Thyroid gland (tissue), 4 donors: ENCODE measurements at regions not wholly inside any gene's neighbourhood (a gene's known extent, or its start where the extent isn't known, plus 50 kb on each side); places are given as distances from the start of the nearest gene placed in this dataset.

Experiments
- DNase-seq, 2 donors: peaks; one replicate each; pipeline ENCODE4 v3.0.0-alpha.2; 2019
- H3K27ac ChIP-seq, 3 donors: fragments of 200-600 bp; sonication (generic); 1 replicate in 2 of 3; 2 replicates in 1 of 3; pipeline ENCODE4 v1.5.1; 2016 to 2019; ENCODE audit warnings: mild to moderate bottlenecking in 1 of 3, moderate library complexity in 1 of 3
- H3K27me3 ChIP-seq: fragments of 200-600 bp; sonication (generic); one replicate; pipeline ENCODE4 v1.5.1; 2019
- H3K36me3 ChIP-seq, 2 donors: fragments of 200-600 bp; sonication (generic); one replicate each; pipeline ENCODE4 v1.5.1; 2016 to 2019
- H3K4me1 ChIP-seq, 2 donors: fragments of 200-600 bp; sonication (generic); one replicate each; pipeline ENCODE4 v1.5.1; 2017 to 2019
- H3K4me3 ChIP-seq, 3 donors: fragments of 200-600 bp; sonication (generic); replicated peaks in 1 of 3; 1 replicate in 2 of 3; 2 replicates in 1 of 3; pipeline ENCODE4 v1.5.1; 2016; ENCODE audit warnings: mild to moderate bottlenecking in 1 of 3
- H3K9me3 ChIP-seq: fragments of 200-600 bp; sonication (generic); one replicate; pipeline ENCODE4 v1.5.1; 2017
- CTCF ChIP-seq, 6 experiments: fragments of 200-600 bp in 3 of 6; fragments of 450-650 bp in 3 of 6; sonication (generic) in 3 of 6; IDR thresholded peaks; one replicate each; pipeline ENCODE4 v1.5.1; 2016 to 2019; ENCODE audit warnings: antibody characterized with exemption in 6 of 6, mild to moderate bottlenecking in 2 of 6, inconsistent platforms in 1 of 6, moderate library complexity in 1 of 6
- POLR2A ChIP-seq, 2 donors: fragments of 450-650 bp; IDR thresholded peaks; one replicate each; pipeline ENCODE4 v1.6.1; 2017; ENCODE audit warnings: antibody characterized with exemption in 2 of 2, mild to moderate bottlenecking in 2 of 2, moderate library complexity in 1 of 2
- WGBS, 2 donors: methylation state at CpG; one replicate each; pipeline ENCODE4 v1.1.5; 2017; 5-methylcytosine and 5-hydroxymethylcytosine counted together
- intact Hi-C: fragments of 100-400 bp; cut with DNase I; formaldehyde crosslinking; loops from one replicate; pipeline ENCODE4 v1.15.1; 2023

GRCh38 chr9:109830545-109830944 lies 50.5 kb downstream of the PALM2AKAP2 start:
- TF ChIP-seq POLR2A (IDR thresholded peaks at IDR 0.05) (no peak), CTCF (IDR thresholded peaks at IDR 0.05) (no peak)
- H3K36me3 ChIP-seq = no peaks in the 10 kb centered on the region
- no peak overlapping the region for H3K27ac ChIP-seq
- no peak for DNase-seq
- 96 to 97% methylated on average over 5 of the region's 5 CpGs for WGBS, 2 donors
- H3K27me3 ChIP-seq = no peaks in the 10 kb centered on the region
- no peaks in the 10 kb centered on the region for H3K9me3 ChIP-seq
- intact Hi-C loops = no loop called here
- no peak overlapping the region for H3K4me3 ChIP-seq
- peaks cover 0 to 3% of the 10 kb centered on the region in 2 donors for H3K4me1 ChIP-seq

GRCh38 chr9:109831998-109832658 lies 52.1 kb downstream of the PALM2AKAP2 start:
- Histone ChIP-seq H3K27me3 (no peaks in the 10 kb centered on the region), H3K27ac (no peak overlapping the region), H3K9me3 (no peaks in the 10 kb centered on the region), H3K4me1 (peaks cover 0 to 3% of the 10 kb centered on the region in 2 donors), H3K36me3 (no peaks in the 10 kb centered on the region), H3K4me3 (no peak overlapping the region)
- DNase-seq = no peak
- intact Hi-C loops = no loop called here
- WGBS, 2 donors = 75 to 83% methylated on average over 6 of the region's 6 CpGs
- TF ChIP-seq CTCF (IDR thresholded peaks at IDR 0.05) = no peak
- no peak for TF ChIP-seq POLR2A (IDR thresholded peaks at IDR 0.05)

- no peaks in the 10 kb centered on the region for H3K36me3 ChIP-seq
- no peak overlapping the region for H3K27ac ChIP-seq
- whole genome bisulfite sequencing, 2 donors = 92 to 96% methylated on average over 2 of the region's 2 CpGs
- H3K4me3 ChIP-seq = no peak overlapping the region
- peaks cover 0 to 3% of the 10 kb centered on the region in 2 donors for H3K4me1 ChIP-seq
- H3K9me3 ChIP-seq = no peaks in the 10 kb centered on the region
- intact Hi-C loops = no loop called here
- TF ChIP-seq POLR2A (IDR thresholded peaks at IDR 0.05) (no peak), CTCF (IDR thresholded peaks at IDR 0.05) (no peak)
- no peaks in the 10 kb centered on the region for H3K27me3 ChIP-seq
- DNase-seq = no peak
These were observed 54.9 kb downstream of the PALM2AKAP2 start for GRCh38 chr9:109834855-109835254.

GRCh38 chr9:109843641-109844040 lies 63.6 kb downstream of the PALM2AKAP2 start:
- intact Hi-C loops = no loop called here
- H3K36me3 ChIP-seq = no peaks in the 10 kb centered on the region
- no peak overlapping the region for H3K4me3 ChIP-seq
- TF ChIP-seq CTCF (IDR thresholded peaks at IDR 0.05) (no peak), POLR2A (IDR thresholded peaks at IDR 0.05) (no peak)
- H3K27me3 ChIP-seq = no peaks in the 10 kb centered on the region
- no peaks in the 10 kb centered on the region for H3K4me1 ChIP-seq
- H3K9me3 ChIP-seq = no peaks in the 10 kb centered on the region
- no peak overlapping the region for H3K27ac ChIP-seq
- WGBS, 2 donors = 79 to 87% methylated on average over 11 of the region's 11 CpGs
- DNase-seq = no peak

GRCh38 chr9:109845226-109845625 lies 65.2 kb downstream of the PALM2AKAP2 start:
- H3K9me3 ChIP-seq = no peaks in the 10 kb centered on the region
- 100% methylated on average over 2 of the region's 2 CpGs for WGBS, 2 donors
- no peaks in the 10 kb centered on the region for H3K27me3 ChIP-seq
- DNase-seq = no peak
- intact Hi-C loops = no loop called here
- no peak overlapping the region for H3K27ac ChIP-seq
- H3K4me3 ChIP-seq = no peak overlapping the region
- no peak for TF ChIP-seq POLR2A (IDR thresholded peaks at IDR 0.05)
- TF ChIP-seq CTCF (IDR thresholded peaks at IDR 0.05) = no peak
- no peaks in the 10 kb centered on the region for H3K36me3 ChIP-seq
- no peaks in the 10 kb centered on the region for H3K4me1 ChIP-seq
